ENCODE measurements at regions not wholly inside any gene's neighbourhood (a gene's known extent, or its start where the extent isn't known, plus 50 kb on each side); places are given as distances from the start of the nearest gene placed in this dataset.

DNA sequence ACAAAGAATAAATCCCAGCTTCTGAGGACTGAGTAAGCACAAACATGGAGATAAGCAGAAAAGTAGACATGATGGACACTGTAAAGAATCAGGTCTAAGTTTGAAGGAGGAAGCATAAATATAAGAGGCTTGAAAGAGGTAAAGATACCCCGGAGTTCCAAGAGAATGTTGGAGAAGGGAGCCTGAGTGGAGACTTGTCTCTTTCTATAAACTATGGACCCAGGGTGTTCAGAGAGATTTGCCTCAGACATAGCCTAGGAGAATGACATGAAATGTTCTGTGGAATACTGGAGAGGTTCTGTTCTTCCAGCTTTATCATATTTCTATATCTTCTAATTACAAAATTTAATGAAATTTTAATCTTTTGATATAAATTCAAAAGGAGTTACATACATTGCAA, 554.3 kb upstream of the B3GALT2 start:
- no peak for DNase-seq

DNA sequence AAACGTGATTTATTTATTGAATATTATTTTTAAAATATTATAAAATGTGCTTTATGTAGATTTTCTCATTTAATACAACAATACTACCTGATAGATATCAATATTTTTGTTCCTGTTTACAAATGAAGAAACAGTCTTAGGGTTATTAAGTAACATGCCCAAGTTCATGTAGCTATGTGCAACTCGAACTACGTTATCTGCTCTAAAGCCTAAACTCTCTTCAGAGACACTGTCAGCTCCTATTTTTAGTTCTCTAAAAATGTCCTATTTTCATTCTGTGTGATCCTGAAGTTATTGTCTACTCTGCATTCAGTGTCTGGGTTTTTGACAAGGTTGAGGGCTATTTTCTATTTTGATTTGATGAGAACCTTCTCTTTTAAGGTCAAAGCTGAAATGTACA, 550.1 kb upstream of the B3GALT2 start:
- no peak for DNase-seq

DNA sequence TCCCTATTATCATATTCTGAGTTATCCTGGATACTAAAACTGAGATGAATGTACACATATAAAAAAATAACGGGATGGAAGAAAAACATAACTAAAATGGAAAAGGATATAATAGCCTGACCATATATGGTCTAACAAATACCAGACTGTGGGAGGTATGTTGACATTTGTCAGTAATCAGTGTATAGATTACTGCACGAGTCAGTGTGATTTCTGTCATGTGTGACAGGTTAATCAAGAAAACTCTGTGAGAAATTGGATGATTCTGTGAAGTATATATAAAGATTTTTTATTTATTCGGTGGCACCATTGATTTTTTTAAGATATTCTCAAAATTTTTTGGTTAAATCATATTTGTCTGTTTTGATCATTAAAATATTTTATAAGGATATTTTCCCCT, 547.3 kb upstream of the B3GALT2 start:
- DNase-seq = no peak

DNA sequence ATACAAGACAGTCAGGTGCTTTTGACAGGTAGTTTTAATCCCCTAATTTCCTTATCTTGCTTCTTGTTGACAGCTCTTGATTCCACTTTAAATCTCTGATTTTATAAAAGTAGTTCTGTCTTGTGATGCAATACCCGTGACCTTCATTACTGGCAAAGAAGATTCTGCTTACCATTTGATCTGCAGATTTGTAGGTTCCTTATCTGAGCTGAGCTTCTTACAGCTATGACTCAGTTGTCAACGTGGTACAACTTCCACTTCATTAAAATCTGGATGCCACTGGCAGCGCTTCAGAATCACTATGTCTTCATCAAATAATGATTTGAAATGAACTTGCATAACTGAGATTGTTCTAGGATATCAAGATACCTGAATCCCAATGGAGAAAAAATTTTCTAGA, 543.6 kb upstream of the B3GALT2 start:
- no peak for DNase-seq

DNA sequence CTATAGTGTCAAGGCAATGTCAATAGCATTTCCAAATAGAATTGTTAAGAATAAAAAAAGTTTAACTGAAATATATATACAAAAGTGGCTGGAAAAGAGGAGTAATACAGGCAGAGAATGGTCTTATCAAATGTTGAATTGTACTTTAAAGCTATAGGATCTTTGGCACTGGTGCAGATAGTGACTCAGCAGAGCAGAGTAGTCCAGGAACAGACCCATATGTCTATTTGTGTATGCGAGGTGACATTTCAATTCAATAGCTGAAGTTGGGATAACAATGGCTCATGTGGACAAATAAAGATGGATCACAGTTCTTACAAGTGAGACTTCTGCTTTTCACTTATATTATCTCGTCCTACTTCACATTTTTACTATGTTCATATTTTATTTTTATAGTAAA, 543.0 kb upstream of the B3GALT2 start:
- DNase-seq = peak; percentile 46

DNA sequence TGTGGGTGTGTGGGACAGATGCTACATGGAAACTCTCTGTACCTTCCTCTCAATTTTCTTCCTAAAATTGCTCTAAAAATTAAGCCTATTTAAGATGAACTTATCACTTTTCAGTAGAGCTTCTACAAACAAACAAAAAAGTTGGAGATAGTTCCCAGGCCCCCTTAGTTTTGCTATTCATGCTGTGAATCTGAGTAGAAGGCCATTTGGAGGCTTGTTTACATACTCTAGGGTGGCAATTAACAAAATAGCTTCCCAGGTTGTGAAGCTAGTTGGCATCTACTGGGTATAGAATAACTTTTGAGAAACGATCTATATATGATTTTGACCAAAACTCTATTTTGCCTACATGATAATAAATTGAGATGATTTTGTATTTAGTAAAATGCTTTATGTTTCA, 541.4 kb upstream of the B3GALT2 start:
- DNase-seq = no peak

DNA sequence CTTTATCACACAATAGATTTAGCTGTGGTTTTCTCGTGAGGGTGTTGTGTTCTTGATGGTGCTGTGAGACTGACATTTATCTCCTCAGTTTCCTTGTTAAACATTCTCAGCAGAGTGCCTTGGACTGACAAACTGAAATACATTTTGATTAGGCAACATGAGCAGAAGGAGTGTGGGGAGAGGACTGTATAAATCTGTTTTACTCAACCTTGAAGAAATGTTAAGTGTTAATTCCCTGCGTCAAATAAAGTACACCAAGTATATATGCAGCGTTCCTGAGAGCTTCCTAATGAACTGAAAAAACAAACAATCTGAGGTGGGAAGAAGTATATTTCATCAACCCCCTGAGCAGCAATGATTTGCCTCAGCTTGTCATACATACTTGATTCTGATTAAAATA, 540.3 kb upstream of the B3GALT2 start:
- no peak for DNase-seq

DNA sequence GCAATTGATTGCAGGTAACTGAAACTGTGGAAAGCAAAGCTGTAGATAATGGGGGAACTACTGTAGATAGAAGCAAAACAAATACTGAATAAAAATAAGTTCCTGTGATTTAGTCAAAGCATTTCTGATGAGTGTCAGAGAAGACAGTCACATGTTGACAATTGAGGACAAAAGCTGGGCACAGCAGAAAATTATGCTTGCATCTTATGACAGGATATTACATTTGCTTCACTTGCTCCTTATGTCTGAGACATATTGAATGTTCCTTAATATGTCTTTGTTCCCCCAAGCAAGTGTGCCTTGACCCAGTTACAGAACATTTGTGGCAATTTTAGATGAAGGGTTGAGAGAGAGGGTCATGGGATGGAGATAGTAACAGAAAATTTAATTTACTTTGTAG, 526.0 kb upstream of the B3GALT2 start:
- DNase-seq = no peak

DNA sequence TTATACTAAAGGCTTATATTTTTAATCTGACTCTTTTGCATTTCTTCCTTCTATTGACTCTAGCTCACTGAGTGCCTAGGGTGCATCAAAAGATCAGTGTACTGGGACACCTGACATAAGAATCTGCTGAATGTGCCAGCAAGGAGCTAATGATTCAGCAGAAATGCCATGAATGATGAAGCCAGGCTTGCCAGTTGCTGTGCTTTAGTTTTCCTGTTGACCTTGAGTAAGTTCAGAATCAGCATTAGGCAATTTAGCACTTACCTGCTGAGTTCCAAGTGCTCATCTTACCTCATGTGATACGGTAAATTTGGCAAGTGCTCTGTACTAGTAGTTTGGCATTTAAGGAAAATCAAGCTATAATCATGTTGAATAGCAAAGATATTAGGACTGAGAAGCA, 523.2 kb upstream of the B3GALT2 start:
- no peak for DNase-seq

DNA sequence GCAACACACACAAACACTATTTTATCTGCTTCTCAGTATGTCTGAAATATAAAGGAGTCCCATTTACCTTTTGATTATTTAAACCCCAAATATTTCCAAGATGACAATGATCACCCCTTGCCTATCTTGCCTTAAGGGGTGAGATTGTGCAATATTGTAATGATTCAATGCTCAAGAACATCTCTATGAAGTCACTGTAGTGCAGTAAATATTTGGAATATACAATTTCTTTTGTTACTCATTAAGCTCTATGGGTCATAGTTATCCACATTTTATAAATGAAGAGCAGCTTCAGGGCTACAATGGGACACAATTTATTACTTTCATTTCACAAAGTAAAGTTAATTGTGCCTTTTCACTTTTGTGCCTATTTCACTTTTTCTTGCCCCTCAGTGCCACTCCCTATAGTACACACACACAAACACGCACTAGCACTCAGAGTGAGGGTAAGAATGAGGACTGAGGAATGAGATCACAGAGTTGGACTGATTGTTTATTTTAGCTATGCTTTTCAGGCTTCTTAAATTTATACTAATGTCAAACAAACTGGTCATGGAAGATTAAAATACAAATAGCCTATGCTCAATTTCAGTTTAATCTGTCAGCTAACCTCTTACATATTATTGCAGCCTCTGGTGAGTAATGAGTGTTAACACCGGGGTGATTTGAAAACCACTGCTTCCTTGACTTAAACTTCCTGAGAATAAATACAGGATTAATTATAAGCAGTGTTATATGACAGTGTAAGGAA, 521.0 kb upstream of the B3GALT2 start:
- no peak for DNase-seq

DNA sequence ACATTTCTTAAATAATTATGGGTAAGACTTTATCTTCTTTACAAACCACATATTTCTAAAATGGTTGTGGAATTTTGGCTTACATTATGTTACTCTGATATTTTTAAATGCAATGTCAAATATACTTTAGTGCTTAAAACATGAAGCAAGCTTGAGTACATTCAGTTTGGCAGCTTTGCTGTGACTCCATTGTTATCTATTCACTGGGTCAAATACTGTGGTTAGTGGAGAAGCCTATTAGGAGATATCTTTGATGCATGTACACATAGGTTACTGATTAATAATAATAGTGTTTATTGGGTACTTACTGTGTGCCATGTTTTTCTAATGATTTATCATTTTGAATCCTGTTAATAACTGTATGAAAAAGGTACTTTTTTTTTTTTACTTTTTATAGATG, 520.4 kb upstream of the B3GALT2 start:
- DNase-seq = no peak

DNA sequence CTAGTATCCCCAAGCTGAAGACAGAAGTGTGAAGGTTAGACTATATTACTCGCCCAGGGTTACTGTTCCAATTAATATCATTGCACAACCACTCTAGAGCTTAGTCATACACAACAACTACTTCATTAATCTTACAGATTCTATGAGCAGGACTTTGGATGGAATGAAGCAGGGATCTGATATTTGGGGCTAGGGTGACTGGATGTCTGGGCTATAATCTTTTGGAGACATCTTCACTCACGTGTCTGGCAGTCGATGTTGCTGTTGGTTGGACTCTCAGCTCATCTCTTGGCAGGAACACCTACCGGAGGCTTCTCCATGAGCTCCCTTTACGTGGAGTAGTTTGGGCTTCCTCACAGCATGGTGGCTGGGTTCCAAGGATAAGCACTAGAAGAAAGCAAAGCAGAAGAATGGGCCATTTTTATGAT, 519.2 kb upstream of the B3GALT2 start:
- DNase-seq = peak; percentile 58

DNA sequence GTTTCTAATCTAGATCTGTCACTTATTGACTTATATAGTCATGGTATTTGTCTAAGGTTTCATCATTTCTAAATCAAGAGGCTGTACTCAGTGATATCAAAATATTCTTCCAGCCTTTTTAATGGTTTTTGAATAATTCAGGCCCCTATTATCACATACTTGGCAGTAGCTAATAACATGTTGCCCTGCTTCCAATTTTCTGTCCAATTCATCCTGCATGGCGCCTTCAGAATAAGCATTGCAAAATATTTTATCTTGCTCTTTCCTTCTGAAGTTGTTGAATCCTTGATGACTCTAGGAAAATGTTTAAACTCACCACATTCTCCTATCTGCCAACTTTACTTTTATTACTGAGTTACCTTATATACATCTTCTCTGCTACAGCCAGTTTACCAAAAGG, 517.2 kb upstream of the B3GALT2 start:
- DNase-seq = no peak

DNA sequence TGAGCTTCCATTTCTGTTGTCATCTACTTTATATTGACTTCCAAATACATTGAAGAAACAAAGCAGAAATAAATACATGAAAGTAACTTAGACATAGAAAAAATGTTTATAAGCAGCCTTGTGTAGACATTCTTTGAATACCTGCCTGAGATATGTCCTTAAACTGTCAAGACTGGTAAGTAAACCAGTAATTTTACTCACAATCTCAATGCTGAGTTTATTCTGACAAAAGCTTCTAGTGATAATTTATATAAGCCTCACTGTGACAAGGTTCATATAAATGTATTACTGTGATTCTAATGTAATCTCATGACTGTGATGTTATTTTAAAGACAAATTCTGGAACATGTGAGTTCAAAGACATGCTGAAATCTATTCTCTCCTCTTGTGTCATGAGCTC, 516.7 kb upstream of the B3GALT2 start:
- no peak for DNase-seq

DNA sequence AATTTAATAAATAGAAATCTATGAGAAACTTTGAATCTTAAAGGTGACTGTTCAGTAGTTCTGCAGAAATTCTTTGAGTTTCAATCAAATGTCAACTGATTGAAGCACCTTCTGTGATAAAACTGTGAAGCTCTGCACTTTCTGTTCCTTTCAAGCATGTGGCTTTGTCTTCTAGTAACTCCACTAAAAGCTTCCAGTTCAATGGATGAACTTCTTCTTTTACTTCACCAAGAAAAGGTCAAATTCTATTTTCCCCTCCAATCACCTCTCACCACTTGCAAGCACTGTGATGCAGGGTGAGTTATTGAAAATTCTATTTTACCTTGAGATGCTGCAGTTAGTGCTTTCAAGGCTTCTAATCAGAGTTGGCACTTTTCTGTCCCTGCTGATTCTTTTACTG, 515.3 kb upstream of the B3GALT2 start:
- DNase-seq = no peak

DNA sequence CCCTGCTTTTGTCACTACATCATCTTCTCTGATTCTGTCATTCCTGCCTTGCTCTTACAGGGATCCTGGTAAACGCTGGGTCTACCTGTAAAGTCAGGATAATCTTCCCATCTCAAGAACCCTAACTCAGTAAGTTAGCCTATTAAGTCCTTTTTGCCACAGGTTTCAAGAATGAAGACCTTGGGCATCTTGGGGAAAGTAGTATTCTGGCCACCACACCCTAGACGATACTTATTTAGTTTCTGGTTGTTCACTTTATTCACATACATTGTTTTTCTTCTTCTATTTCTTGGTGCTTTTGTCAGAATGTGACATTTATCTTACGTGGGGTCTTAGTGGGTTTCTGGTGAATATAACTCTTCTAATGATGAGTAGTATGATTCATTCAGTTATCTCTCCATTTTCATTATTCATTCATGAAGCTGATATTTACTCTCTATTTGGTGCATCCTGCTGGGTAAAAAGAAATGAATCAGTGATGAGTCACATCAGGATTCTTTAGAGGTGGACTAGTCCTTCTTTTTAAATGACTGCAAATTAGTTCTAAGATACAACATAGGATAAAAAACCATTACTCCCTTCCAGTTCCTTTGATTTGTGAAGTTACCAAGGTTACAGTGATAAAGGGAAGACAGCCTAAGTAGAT, 514.4 kb upstream of the B3GALT2 start:
- peak; percentile 17 for DNase-seq

DNA sequence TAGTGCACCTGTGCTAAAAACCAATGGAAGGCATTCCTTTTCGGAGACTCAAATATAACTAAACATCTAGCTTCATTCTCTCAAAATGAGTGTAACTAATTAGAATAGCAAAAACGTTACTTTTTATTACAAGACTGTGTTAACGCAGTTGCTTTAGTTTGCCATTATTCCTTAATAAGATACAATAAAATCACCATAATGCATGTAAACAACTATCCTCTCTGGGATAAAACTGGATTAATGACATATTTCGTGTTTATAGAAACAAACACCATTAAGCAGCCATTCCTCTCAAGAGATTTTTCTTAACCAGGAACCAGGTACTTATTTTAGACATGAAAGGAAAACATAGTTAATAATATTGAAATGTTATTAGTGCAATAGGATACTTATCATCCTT, 512.8 kb upstream of the B3GALT2 start:
- no peak for DNase-seq

DNA sequence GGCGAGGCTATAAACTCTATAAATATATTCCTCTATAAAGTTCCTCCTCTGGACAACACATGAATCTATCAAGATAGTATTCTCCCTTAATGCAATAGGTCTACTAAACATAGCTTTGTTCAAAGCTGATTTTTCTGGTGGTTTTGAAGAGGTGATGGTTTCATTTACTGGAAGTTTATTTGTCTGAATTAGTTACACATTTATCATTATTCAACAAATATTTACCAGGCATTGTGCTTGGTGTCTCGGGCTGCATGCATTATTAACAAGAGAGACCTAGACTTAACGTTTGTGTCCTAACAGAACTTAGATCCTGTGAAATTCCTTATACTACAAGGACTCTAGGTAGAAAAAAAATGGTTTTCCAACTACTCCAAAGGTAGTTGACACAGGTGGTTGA, 511.4 kb upstream of the B3GALT2 start:
- DNase-seq = no peak

DNA sequence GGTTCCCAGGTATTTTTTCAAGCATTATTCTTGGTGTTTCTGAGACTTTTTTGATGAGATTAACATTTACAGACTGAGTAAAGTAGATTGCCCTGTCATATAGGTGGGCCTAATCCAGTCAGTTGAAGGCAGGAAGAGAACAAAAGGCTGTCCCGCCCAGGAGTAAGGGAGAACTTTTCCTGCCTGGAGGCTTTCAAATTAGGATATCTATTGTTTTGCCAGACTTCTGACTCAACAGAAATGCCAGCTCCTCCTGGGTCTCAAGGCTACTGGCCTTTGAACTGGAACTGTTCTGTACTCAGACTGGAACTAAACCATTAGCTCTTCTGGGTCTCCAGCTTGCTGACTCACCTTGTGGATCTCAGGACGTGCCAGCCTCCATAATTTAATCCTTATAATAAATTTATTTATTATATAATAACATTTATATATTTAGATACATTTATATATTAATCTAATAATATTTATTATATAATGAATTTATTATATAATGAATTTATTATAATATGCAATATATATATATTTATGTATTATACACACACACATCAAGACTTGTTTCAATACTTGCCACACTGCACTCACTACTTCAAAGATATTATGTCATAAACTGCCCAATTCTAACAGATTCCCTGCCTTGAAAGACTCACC, 510.8 kb upstream of the B3GALT2 start:
- DNase-seq = no peak

DNA sequence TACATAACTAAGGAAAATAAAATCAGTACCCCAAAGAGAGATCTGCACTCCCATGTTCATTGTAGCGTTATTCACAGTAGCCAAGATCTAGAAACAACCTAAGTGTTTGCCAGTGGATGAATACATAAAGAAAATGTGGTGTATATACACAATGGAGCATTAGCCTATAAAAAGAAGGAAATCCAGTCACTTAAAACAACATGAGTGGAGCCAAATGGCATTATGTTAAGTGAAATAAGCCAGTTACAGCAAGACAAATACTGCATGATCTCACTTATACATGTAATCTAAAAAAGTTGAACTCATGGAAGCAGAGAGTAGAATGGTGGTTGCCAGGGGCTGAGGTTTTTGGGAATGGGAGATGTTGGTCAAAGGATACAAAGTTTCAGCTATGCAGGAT, 508.3 kb upstream of the B3GALT2 start:
- no peak for DNase-seq

DNA sequence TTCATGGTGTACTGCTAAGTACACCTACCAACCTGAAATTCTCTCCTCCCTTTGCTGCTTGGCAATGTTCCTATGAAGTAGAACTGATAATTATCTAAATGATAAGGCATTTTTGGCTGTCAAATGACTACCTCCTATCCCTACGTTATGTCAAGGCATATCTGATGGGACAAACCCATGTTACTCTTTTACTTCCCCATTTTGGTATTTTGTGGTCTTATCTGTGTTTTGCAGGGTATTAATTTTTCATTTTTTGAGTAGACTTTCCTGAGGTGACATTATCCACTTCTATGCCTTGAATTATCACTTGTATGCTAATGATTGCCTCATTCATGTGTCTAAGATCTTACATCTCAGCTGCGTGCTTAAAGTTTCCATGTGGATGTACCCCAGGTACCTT, 499.6 kb upstream of the B3GALT2 start:
- no peak for DNase-seq

DNA sequence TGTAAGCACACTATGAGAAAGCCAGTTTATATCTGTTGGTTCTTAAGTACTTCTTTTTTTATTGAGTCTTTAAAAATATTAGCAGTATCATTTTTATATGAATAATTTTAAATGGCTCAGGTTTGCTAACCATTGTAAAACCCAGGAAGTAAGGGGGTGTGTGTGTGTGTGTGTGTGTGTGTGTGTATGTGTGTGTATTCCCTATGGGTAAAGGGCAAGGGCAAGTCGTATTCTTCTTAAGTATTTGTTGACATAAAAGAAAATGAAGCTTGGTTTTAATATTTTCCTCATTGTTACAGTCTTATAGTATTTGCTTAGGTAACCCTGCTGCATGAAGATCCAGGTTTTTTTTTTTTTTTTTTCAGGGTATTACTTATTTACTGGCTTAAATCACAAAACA, 495.0 kb upstream of the B3GALT2 start:
- DNase-seq = no peak

DNA sequence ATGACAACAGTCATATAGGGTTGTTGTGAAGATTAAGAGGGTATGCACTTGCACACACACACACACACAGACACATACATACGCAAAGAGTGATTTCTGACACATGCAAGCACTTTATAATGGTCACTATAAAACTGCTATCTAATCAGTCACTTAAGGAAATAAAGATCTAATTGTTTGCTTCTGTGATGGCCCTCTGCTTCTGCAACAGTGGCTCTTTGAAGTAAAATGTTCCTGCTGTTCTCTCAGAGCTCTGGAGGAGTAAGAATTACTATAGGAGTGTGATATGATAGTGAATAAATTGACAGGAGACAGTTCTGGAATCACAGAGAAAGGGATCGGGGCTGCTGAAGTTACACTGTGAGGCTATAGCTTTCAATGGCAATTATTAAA, 494.5 kb upstream of the B3GALT2 start:
- no peak for DNase-seq

DNA sequence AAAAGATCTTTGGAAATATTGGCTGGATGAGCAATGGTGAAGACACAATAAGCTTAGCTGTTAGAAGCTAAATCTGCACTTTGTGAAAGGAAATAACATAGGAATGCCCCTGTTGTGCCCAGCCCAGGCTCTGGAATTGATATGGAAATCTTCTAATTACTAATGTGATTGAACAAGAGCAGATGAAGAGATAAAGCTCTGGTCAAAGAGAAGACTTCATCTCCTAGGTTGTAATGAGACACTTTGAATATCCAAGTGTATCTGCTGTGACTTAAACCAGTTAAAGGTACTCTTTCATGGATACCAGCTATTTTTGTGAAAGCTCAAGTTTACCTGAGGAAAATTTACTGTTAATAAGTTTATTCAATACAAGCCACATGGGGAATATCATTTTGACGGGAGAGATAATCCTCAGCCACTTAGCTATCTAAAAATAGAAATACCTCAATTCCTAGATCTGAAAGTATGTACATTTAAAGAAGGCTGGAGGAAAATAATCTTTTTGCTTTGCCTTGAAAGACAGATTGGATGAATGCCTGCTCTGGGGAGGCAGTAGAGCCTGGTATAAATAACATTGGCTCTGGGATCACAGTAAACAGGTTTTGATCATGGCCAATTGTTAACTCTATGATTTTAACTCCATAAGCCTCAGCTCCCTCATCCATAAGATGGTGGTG, 494.0 kb upstream of the B3GALT2 start:
- DNase-seq = no peak

Data from NCI-H446 treated with DMSO at 0.1 percent for 48 hours (cell line).